SU-DHL-6 (cell line): ENCODE measurements at regions not wholly inside any gene's neighbourhood (a gene's known extent, or its start where the extent isn't known, plus 50 kb on each side); places are given as distances from the start of the nearest gene placed in this dataset.

Experiments
- H2AFZ ChIP-seq: fragments of 200-600 bp; sonication (generic); 2 replicates; pipeline ENCODE4 v1.6.1; 2014; ENCODE audit warnings: low read depth, mild to moderate bottlenecking, moderate library complexity, mixed read lengths, antibody characterized with exemption, low read length; ENCODE audit not compliant: severe bottlenecking
- H3F3A ChIP-seq: fragments of 200-600 bp; shearing (Covaris generic); 2 replicates; pipeline ENCODE4 v1.6.0; 2016; ENCODE audit warnings: antibody characterized with exemption, mild to moderate bottlenecking; ENCODE audit not compliant: insufficient read depth
- H3K27ac ChIP-seq: fragments of 200-600 bp; sonication (generic); 2 replicates; pipeline ENCODE4 v1.5.1; 2016; ENCODE audit warnings: low read depth, mild to moderate bottlenecking, low read length, moderate library complexity, mixed read lengths
- H3K27me3 ChIP-seq: fragments of 200-600 bp; sonication (generic), shearing (Covaris generic); 2 replicates; pipeline ENCODE4 v1.6.0; 2014; ENCODE audit warnings: mild to moderate bottlenecking, low read length
- H3K36me3 ChIP-seq: fragments of 200-600 bp; sonication (generic); 2 replicates; pipeline ENCODE4 v1.6.1; 2014; ENCODE audit warnings: mild to moderate bottlenecking, low read length, mixed read lengths
- H3K4me2 ChIP-seq: fragments of 300-600, 200-600 bp; shearing (Covaris generic), sonication (generic); 2 replicates; pipeline ENCODE4 v1.6.0; 2014; ENCODE audit warnings: low read length, low read depth, mild to moderate bottlenecking; ENCODE audit not compliant: poor library complexity, severe bottlenecking
- H3K4me3 ChIP-seq: fragments of 200-600 bp; sonication (generic); 2 replicates; pipeline ENCODE4 v1.5.1; 2014; ENCODE audit warnings: antibody characterized with exemption, low read length, mild to moderate bottlenecking, mixed read lengths; ENCODE audit not compliant: insufficient read depth, poor library complexity, severe bottlenecking
- H3K79me2 ChIP-seq: fragments of 200-600 bp; sonication (generic); 2 replicates; pipeline ENCODE4 v1.6.1; 2014; ENCODE audit warnings: mild to moderate bottlenecking, low read length, moderate library complexity; ENCODE audit not compliant: insufficient read depth
- H3K9ac ChIP-seq: fragments of 200-600 bp; sonication (generic); 2 replicates; pipeline ENCODE4 v1.7.0; 2014; ENCODE audit warnings: mild to moderate bottlenecking, low read length
- H3K9me2 ChIP-seq: fragments of 200-600 bp; sonication (generic); replicated peaks from 2 replicates; pipeline ENCODE4 v1.6.1; 2014; ENCODE audit warnings: low read length; ENCODE audit not compliant: insufficient read depth
- H3K9me3 ChIP-seq: fragments of 200-600 bp; sonication (generic); 2 replicates; pipeline ENCODE4 v1.6.1; 2014; ENCODE audit warnings: low read length, mixed read lengths; ENCODE audit not compliant: insufficient read depth
- H4K20me1 ChIP-seq: fragments of 200-600 bp; sonication (generic); 2 replicates; pipeline ENCODE4 v1.6.1; 2014; ENCODE audit warnings: low read depth, mild to moderate bottlenecking, antibody characterized with exemption, low read length, moderate library complexity, mixed read lengths
- EZH2phosphoT487 ChIP-seq: fragments of 200-600 bp; sonication (generic), shearing (Covaris generic); conservative IDR thresholded peaks from 2 replicates; pipeline ENCODE4 v1.6.1; 2018; ENCODE audit warnings: mild to moderate bottlenecking, antibody characterized with exemption, low read length, moderate library complexity, mixed read lengths
- TF ChIP-seq, protein P1 (sequence below): fragments of 200-600 bp; sonication (generic); IDR thresholded peaks from one replicate; pipeline ENCODE4 v1.5.1; 2017; ENCODE audit warnings: antibody characterized with exemption, mild to moderate bottlenecking, low read length, moderate library complexity; ENCODE audit not compliant: insufficient read depth, poor library complexity, severe bottlenecking

- Histone ChIP-seq H3K79me2 (no peaks in the 10 kb centered on the region), H3K9ac (no peak overlapping the region), H3K27me3 (no peaks in the 10 kb centered on the region)
Measured at GRCh38 chr2:198368089-198368488, 563.7 kb downstream of the PLCL1 start.

DNA sequence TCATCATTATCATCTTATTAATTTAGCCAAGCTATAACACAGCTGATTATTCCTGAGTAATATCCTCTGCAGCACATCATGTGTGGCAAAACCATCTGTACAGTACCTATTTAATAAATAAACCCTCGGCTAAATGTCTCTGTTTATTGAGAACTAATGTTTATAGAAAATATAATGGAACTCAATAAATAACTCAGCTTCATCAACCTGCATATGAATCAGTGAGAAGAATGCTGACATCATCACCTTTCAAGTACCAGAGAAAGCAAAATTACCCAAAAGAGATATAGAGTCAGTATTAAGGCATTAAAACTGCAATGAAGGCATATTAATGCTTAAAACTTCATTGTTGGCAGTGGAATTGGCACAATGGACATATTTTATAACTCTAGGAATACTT is 558.3 kb downstream of the PLCL1 start:
- no peaks in the 10 kb centered on the region for H3K79me2 ChIP-seq
- H3K4me3 ChIP-seq, result no peak overlapping the region
- H2AFZ ChIP-seq, result no peak overlapping the region
- no peaks in the 10 kb centered on the region for H3K9me3 ChIP-seq
- no peaks in the 10 kb centered on the region for H3K27me3 ChIP-seq
- no peaks in the 10 kb centered on the region for H3K9me2 ChIP-seq
- no peaks in the 10 kb centered on the region for H3F3A ChIP-seq
- no peak overlapping the region for H3K9ac ChIP-seq
- H3K4me2 ChIP-seq, result no peak overlapping the region
- H3K36me3 ChIP-seq, result no peaks in the 10 kb centered on the region
- no peak overlapping the region for H3K27ac ChIP-seq
- no peaks in the 10 kb centered on the region for H4K20me1 ChIP-seq
- no peak for TF ChIP-seq EZH2phosphoT487
- TF ChIP-seq, protein P1, sequence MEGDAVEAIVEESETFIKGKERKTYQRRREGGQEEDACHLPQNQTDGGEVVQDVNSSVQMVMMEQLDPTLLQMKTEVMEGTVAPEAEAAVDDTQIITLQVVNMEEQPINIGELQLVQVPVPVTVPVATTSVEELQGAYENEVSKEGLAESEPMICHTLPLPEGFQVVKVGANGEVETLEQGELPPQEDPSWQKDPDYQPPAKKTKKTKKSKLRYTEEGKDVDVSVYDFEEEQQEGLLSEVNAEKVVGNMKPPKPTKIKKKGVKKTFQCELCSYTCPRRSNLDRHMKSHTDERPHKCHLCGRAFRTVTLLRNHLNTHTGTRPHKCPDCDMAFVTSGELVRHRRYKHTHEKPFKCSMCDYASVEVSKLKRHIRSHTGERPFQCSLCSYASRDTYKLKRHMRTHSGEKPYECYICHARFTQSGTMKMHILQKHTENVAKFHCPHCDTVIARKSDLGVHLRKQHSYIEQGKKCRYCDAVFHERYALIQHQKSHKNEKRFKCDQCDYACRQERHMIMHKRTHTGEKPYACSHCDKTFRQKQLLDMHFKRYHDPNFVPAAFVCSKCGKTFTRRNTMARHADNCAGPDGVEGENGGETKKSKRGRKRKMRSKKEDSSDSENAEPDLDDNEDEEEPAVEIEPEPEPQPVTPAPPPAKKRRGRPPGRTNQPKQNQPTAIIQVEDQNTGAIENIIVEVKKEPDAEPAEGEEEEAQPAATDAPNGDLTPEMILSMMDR, result no peak

More at GRCh38 chr2:198368089-198368488, 563.7 kb downstream of the PLCL1 start:
- Histone ChIP-seq H3K4me2 (no peak overlapping the region), H3K36me3 (no peaks in the 10 kb centered on the region), H2AFZ (no peak overlapping the region), H4K20me1 (no peaks in the 10 kb centered on the region), H3K9me3 (no peaks in the 10 kb centered on the region), H3K27ac (no peak overlapping the region), H3K9me2 (no peaks in the 10 kb centered on the region), H3F3A (no peaks in the 10 kb centered on the region), H3K4me3 (no peak overlapping the region)
- TF ChIP-seq EZH2phosphoT487, result no peak
- TF ChIP-seq, protein P1, result no peak

- Histone ChIP-seq H3K9me3 (no peaks in the 10 kb centered on the region), H3K27ac (no peak overlapping the region), H3F3A (no peaks in the 10 kb centered on the region), H3K79me2 (no peaks in the 10 kb centered on the region), H3K9me2 (no peaks in the 10 kb centered on the region), H3K4me3 (no peak overlapping the region), H3K27me3 (no peaks in the 10 kb centered on the region), H3K36me3 (no peaks in the 10 kb centered on the region), H4K20me1 (no peaks in the 10 kb centered on the region), H3K4me2 (no peak overlapping the region), H3K9ac (no peak overlapping the region), H2AFZ (no peak overlapping the region)
- TF ChIP-seq, protein P1, result no peak
- TF ChIP-seq EZH2phosphoT487, result no peak
Measured at GRCh38 chr2:198359308-198359707, 554.9 kb downstream of the PLCL1 start.
